SK-N-SH treated with all-trans-retinoic acid at 6 μM for 48 hours (cell line): ENCODE measurements at regions not wholly inside any gene's neighbourhood (a gene's known extent, or its start where the extent isn't known, plus 50 kb on each side); places are given as distances from the start of the nearest gene placed in this dataset.

ENCODE experiments used
- ARNTL ChIP-seq: fragments of 450-650 bp; formaldehyde crosslinking; IDR thresholded peaks from 2 replicates; pipeline ENCODE4 v1.5.0; 2020; ENCODE audit warnings: low read depth, mild to moderate bottlenecking, moderate library complexity, borderline replicate concordance
- BACH2 ChIP-seq: fragments of 250-450 bp; sonication (Bioruptor Pico); IDR thresholded peaks from 2 replicates; pipeline ENCODE4 v1.9.0; 2021; ENCODE audit warnings: mild to moderate bottlenecking, borderline replicate concordance
- GLIS3 ChIP-seq: fragments of 250-450 bp; sonication (Bioruptor Pico); IDR thresholded peaks from 2 replicates; pipeline ENCODE4 v1.5.0; 2020; ENCODE audit warnings: mild to moderate bottlenecking, moderate library complexity
- SNAI2 ChIP-seq: fragments of 250-450 bp; sonication (Bioruptor Pico); IDR thresholded peaks from 2 replicates; pipeline ENCODE4 v1.5.0; 2020; ENCODE audit warnings: mild to moderate bottlenecking, moderate library complexity
- TOX ChIP-seq: fragments of 250-450 bp; sonication (Bioruptor Pico); IDR thresholded peaks from 2 replicates; pipeline ENCODE4 v1.8.0; 2021; ENCODE audit warnings: mild to moderate bottlenecking, moderate library complexity, borderline replicate concordance
- TSHZ2 ChIP-seq: fragments of 250-450 bp; sonication (Bioruptor Pico); IDR thresholded peaks from 2 replicates; pipeline ENCODE4 v1.5.0; 2020; ENCODE audit warnings: mild to moderate bottlenecking, moderate library complexity
- ZC3H10 ChIP-seq: fragments of 250-450 bp; sonication (Bioruptor Pico); IDR thresholded peaks from 2 replicates; pipeline ENCODE4 v1.5.1; 2021; ENCODE audit warnings: mild to moderate bottlenecking, moderate library complexity
- ZFP3 ChIP-seq: fragments of 250-450 bp; sonication (Bioruptor Pico); IDR thresholded peaks from 2 replicates; pipeline ENCODE4 v1.5.0; 2020; ENCODE audit warnings: mild to moderate bottlenecking, moderate library complexity
- ZFP30 ChIP-seq: fragments of 450-650 bp; formaldehyde crosslinking; IDR thresholded peaks from 2 replicates; pipeline ENCODE4 v1.5.0; 2022; ENCODE audit warnings: mild to moderate bottlenecking, moderate library complexity
- ZNF565 ChIP-seq: fragments of 450-650 bp; formaldehyde crosslinking; conservative IDR thresholded peaks from 2 replicates; pipeline ENCODE4 v1.5.0; 2020; ENCODE audit warnings: low read depth, mild to moderate bottlenecking, moderate library complexity
- TF ChIP-seq, protein P1 (sequence below): fragments of 250-450 bp; sonication (Bioruptor Pico); IDR thresholded peaks from 2 replicates; pipeline ENCODE4 v1.5.1; 2020; ENCODE audit warnings: low read depth, mild to moderate bottlenecking, moderate library complexity

- TF ChIP-seq BACH2 = no peak
- TF ChIP-seq TSHZ2 (CRISPR knock-in tag) = no peak
- no peak for TF ChIP-seq ZNF565 (CRISPR knock-in tag)
- TF ChIP-seq, protein P1, sequence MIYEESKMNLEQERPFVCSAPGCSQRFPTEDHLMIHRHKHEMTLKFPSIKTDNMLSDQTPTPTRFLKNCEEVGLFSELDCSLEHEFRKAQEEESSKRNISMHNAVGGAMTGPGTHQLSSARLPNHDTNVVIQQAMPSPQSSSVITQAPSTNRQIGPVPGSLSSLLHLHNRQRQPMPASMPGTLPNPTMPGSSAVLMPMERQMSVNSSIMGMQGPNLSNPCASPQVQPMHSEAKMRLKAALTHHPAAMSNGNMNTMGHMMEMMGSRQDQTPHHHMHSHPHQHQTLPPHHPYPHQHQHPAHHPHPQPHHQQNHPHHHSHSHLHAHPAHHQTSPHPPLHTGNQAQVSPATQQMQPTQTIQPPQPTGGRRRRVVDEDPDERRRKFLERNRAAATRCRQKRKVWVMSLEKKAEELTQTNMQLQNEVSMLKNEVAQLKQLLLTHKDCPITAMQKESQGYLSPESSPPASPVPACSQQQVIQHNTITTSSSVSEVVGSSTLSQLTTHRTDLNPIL (CRISPR knock-in tag) = no peak
- TF ChIP-seq TOX (CRISPR knock-in tag) = no peak
- TF ChIP-seq ZFP30 = no peak
- TF ChIP-seq ARNTL = no peak
- TF ChIP-seq ZFP3 = no peak
- no peak for TF ChIP-seq SNAI2 (CRISPR knock-in tag)
- no peak for TF ChIP-seq GLIS3 (CRISPR knock-in tag)
- no peak for TF ChIP-seq ZC3H10 (CRISPR knock-in tag)
Measured at GRCh38 chr3:148083526-148084182, 614.0 kb upstream of the AGTR1 start.
